HG02759 (cell line): ENCODE measurements at regions not wholly inside any gene's neighbourhood (a gene's known extent, or its start where the extent isn't known, plus 50 kb on each side); places are given as distances from the start of the nearest gene placed in this dataset.

Source experiments
- ATAC-seq: cut with Tn5 transposase; IDR thresholded peaks from one replicate; pipeline ENCODE4 v1.9.1; 2021; ENCODE audit warnings: mild to moderate bottlenecking, moderate library complexity; ENCODE audit not compliant: unreplicated experiment

GRCh38 chr9:28883234-28883633 is 1310.0 kb upstream of the C9orf72 start:
- ATAC-seq: no peak

- ATAC-seq: no peak
Observed at GRCh38 chr9:28887188-28887884, 1314.1 kb upstream of the C9orf72 start.

- no peak for ATAC-seq
Observed at GRCh38 chr9:28888806-28889205, 1315.5 kb upstream of the C9orf72 start.

GRCh38 chr9:28892538-28892937 is 1319.3 kb upstream of the C9orf72 start:
- ATAC-seq: no peak

- no peak for ATAC-seq
Observed at GRCh38 chr9:28899267-28899666, 1326.0 kb upstream of the C9orf72 start.

- ATAC-seq: no peak
Observed at GRCh38 chr9:28899926-28900325, 1326.6 kb upstream of the C9orf72 start.

- ATAC-seq: no peak
Observed at GRCh38 chr9:28900406-28900805, 1327.1 kb upstream of the C9orf72 start.

- no peak for ATAC-seq
Observed at GRCh38 chr9:28909526-28909925, 1336.2 kb upstream of the C9orf72 start.

GRCh38 chr9:28912621-28913020 is 1339.3 kb upstream of the C9orf72 start:
- ATAC-seq: no peak

- ATAC-seq: no peak
Observed at GRCh38 chr9:28915202-28915930, 1342.1 kb upstream of the C9orf72 start.

- no peak for ATAC-seq
Observed at GRCh38 chr9:28916348-28916747, 1343.1 kb upstream of the C9orf72 start.

- no peak for ATAC-seq
Observed at GRCh38 chr9:28921857-28922500, 1348.7 kb upstream of the C9orf72 start.

- no peak for ATAC-seq
Observed at GRCh38 chr9:28922891-28923290, 1349.6 kb upstream of the C9orf72 start.

- no peak for ATAC-seq
Observed at GRCh38 chr9:28923351-28923750, 1350.1 kb upstream of the C9orf72 start.

- no peak for ATAC-seq
Observed at GRCh38 chr9:28925157-28925556, 1351.9 kb upstream of the C9orf72 start.

- no peak for ATAC-seq
Observed at GRCh38 chr9:28926306-28926705, 1353.0 kb upstream of the C9orf72 start.

- ATAC-seq: no peak
Observed at GRCh38 chr9:28927691-28928090, 1354.4 kb upstream of the C9orf72 start.

GRCh38 chr9:28929433-28929832 is 1356.2 kb upstream of the C9orf72 start:
- ATAC-seq: no peak

- no peak for ATAC-seq
Observed at GRCh38 chr9:28930766-28931165, 1357.5 kb upstream of the C9orf72 start.

GRCh38 chr9:28934111-28934510 is 1360.8 kb upstream of the C9orf72 start:
- ATAC-seq: no peak

- no peak for ATAC-seq
Observed at GRCh38 chr9:28938981-28939380, 1365.7 kb upstream of the C9orf72 start.

- no peak for ATAC-seq
Observed at GRCh38 chr9:28941856-28942255, 1368.6 kb upstream of the C9orf72 start.
